OCI-LY1 (cell line): ENCODE measurements at regions not wholly inside any gene's neighbourhood (a gene's known extent, or its start where the extent isn't known, plus 50 kb on each side); places are given as distances from the start of the nearest gene placed in this dataset.

Source experiments
- H2AFZ ChIP-seq: fragments of 200-600 bp; sonication (generic), shearing (Covaris generic); 2 replicates; pipeline ENCODE4 v1.6.0; 2014; ENCODE audit warnings: antibody characterized with exemption, mild to moderate bottlenecking, low read length
- H3F3A ChIP-seq: fragments of 200-600 bp; sonication (generic), shearing (Covaris generic); 2 replicates; pipeline ENCODE4 v1.6.0; 2014; ENCODE audit warnings: mild to moderate bottlenecking, antibody characterized with exemption, low read length, moderate library complexity; ENCODE audit not compliant: insufficient read depth
- H3K27ac ChIP-seq: fragments of 200-600 bp; sonication (generic); 2 replicates; pipeline ENCODE4 v1.5.1; 2014; ENCODE audit warnings: low read length, mixed run types, mild to moderate bottlenecking, low read depth; ENCODE audit not compliant: poor library complexity, severe bottlenecking
- H3K27me3 ChIP-seq: fragments of 200-600 bp; sonication (generic); 2 replicates; pipeline ENCODE4 v1.6.0; 2014; ENCODE audit warnings: antibody characterized with exemption, mild to moderate bottlenecking, low read length, moderate library complexity; ENCODE audit not compliant: insufficient read depth
- H3K36me3 ChIP-seq: fragments of 200-600 bp; sonication (generic); 2 replicates; pipeline ENCODE4 v1.6.1; 2014; ENCODE audit warnings: mild to moderate bottlenecking, antibody characterized with exemption, low read length, moderate library complexity, mixed read lengths; ENCODE audit not compliant: insufficient read depth
- H3K4me1 ChIP-seq: fragments of 200-600 bp; sonication (generic); 2 replicates; pipeline ENCODE4 v1.5.1; 2014; ENCODE audit warnings: mild to moderate bottlenecking, low read length, moderate library complexity; ENCODE audit not compliant: insufficient read depth, severe bottlenecking
- H3K4me2 ChIP-seq: fragments of 200-600 bp; sonication (generic), shearing (Covaris generic); 2 replicates; pipeline ENCODE4 v1.6.1; 2014; ENCODE audit warnings: low read length
- H3K4me3 ChIP-seq: fragments of 200-600 bp; sonication (generic); 2 replicates; pipeline ENCODE4 v1.5.1; 2014; ENCODE audit warnings: low read length, low read depth, mild to moderate bottlenecking, mixed read lengths; ENCODE audit not compliant: poor library complexity, severe bottlenecking
- H3K79me2 ChIP-seq: fragments of 200-600 bp; shearing (Covaris generic); 2 replicates; pipeline ENCODE4 v1.6.1; 2016; ENCODE audit warnings: mixed run types, low read length, mixed read lengths; ENCODE audit not compliant: insufficient read depth
- H3K9ac ChIP-seq: fragments of 200-600 bp; sonication (generic), shearing (Covaris generic); 2 replicates; pipeline ENCODE4 v1.6.1; 2014; ENCODE audit warnings: mild to moderate bottlenecking, low read length, mixed read lengths
- H3K9me2 ChIP-seq: fragments of 200-600 bp; sonication (generic), shearing (Covaris generic); 2 replicates; pipeline ENCODE4 v1.6.1; 2014; ENCODE audit warnings: low read depth, mild to moderate bottlenecking, low read length, mixed read lengths
- H3K9me3 ChIP-seq: fragments of 200-600 bp; shearing (Covaris generic); 2 replicates; pipeline ENCODE4 v1.6.1; 2014; ENCODE audit warnings: low read length, mixed read lengths
- H4K20me1 ChIP-seq: fragments of 200-600 bp; sonication (generic), shearing (Covaris generic); 2 replicates; pipeline ENCODE4 v1.6.0; 2016; ENCODE audit warnings: mild to moderate bottlenecking, low read length; ENCODE audit not compliant: insufficient read depth
- CTCF ChIP-seq: fragments of 200-600 bp; sonication (generic), shearing (Covaris generic); IDR thresholded peaks from 2 replicates; pipeline ENCODE4 v1.5.1; 2017; ENCODE audit warnings: mild to moderate bottlenecking, antibody characterized with exemption, low read length, moderate library complexity, mixed read lengths
- EZH2 ChIP-seq: fragments of 200-600 bp; sonication (generic), shearing (Covaris generic); IDR thresholded peaks from 2 replicates; pipeline ENCODE4 v1.8.0; 2017; ENCODE audit warnings: borderline replicate concordance, mixed run types, mild to moderate bottlenecking, antibody characterized with exemption, low read length, moderate library complexity, mixed read lengths

- H3F3A ChIP-seq, result no peaks in the 10 kb centered on the region
- no peak overlapping the region for H3K4me3 ChIP-seq
- H3K27ac ChIP-seq, result no peak overlapping the region
- no peaks in the 10 kb centered on the region for H3K9me2 ChIP-seq
- H3K36me3 ChIP-seq, result no peaks in the 10 kb centered on the region
- H4K20me1 ChIP-seq, result no peaks in the 10 kb centered on the region
- TF ChIP-seq CTCF (no peak), EZH2 (no peak)
- H3K27me3 ChIP-seq, result no peaks in the 10 kb centered on the region
- no peak overlapping the region for H3K4me2 ChIP-seq
- no peak overlapping the region for H2AFZ ChIP-seq
- H3K9me3 ChIP-seq, result no peaks in the 10 kb centered on the region
- H3K4me1 ChIP-seq, result no peaks in the 10 kb centered on the region
- H3K9ac ChIP-seq, result no peak overlapping the region
- no peaks in the 10 kb centered on the region for H3K79me2 ChIP-seq
Measured at GRCh38 chr6:72457738-72458137, 164.1 kb upstream of the KCNQ5 start.

DNA sequence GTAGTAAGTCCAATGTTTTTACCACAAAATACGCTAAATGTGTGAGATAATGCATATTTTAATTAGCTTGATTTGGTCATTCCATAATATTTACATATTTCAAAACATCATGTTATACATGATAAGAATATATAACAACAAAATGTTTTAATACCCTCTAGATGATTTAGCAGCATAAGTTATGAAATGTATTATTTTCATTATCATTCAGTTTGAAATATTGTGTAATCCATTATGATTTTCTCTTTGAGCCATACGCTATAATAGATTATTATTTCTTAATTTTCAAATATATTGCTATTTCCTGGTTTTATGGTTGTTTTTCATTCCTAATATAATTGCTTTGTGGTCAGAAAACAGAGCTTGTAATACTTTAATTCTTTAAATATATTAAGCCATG lies 163.3 kb upstream of the KCNQ5 start:
- H2AFZ ChIP-seq, result no peak overlapping the region
- no peaks in the 10 kb centered on the region for H3K27me3 ChIP-seq
- H3K36me3 ChIP-seq, result no peaks in the 10 kb centered on the region
- H3K4me1 ChIP-seq, result no peaks in the 10 kb centered on the region
- H3K79me2 ChIP-seq, result no peaks in the 10 kb centered on the region
- H3K9me2 ChIP-seq, result no peaks in the 10 kb centered on the region
- H3K4me3 ChIP-seq, result no peak overlapping the region
- no peaks in the 10 kb centered on the region for H3F3A ChIP-seq
- no peak overlapping the region for H3K9ac ChIP-seq
- H3K9me3 ChIP-seq, result no peaks in the 10 kb centered on the region
- no peak overlapping the region for H3K27ac ChIP-seq
- H3K4me2 ChIP-seq, result no peak overlapping the region
- no peaks in the 10 kb centered on the region for H4K20me1 ChIP-seq
- TF ChIP-seq CTCF (no peak), EZH2 (no peak)

DNA sequence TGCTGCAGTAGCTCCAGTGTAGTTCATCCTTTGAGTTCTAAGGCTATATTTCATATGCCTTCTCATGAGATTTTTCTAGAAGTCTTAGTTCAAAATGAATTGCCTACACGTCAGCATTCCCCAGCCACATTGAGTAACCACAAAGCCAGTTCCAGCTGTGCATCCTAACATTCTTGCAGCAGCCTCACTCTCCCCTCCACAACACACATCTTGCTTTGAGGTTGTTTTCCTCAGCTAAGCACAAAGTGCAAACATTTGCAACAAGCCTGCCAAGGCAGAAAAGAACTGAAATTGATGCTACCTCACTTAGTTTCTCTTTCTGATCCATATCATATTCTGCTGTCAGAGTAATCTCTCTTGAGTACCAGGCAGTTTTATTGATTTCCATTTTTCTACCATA lies 160.7 kb upstream of the KCNQ5 start:
- Histone ChIP-seq H2AFZ (no peak overlapping the region), H3K4me2 (no peak overlapping the region), H3K9me2 (no peaks in the 10 kb centered on the region), H3K9me3 (no peaks in the 10 kb centered on the region), H3K4me3 (no peak overlapping the region), H3K9ac (no peak overlapping the region), H4K20me1 (no peaks in the 10 kb centered on the region), H3K36me3 (no peaks in the 10 kb centered on the region), H3F3A (no peaks in the 10 kb centered on the region), H3K27ac (no peak overlapping the region), H3K79me2 (no peaks in the 10 kb centered on the region), H3K4me1 (no peaks in the 10 kb centered on the region), H3K27me3 (no peaks in the 10 kb centered on the region)
- TF ChIP-seq EZH2 (no peak), CTCF (no peak)
